HG02763 (cell line): ENCODE measurements at regions not wholly inside any gene's neighbourhood (a gene's known extent, or its start where the extent isn't known, plus 50 kb on each side); places are given as distances from the start of the nearest gene placed in this dataset.
"Not testable (repeated sequence)": the region's sequence is repeated elsewhere in the genome, so short reads cannot be mapped to it uniquely, and the experiment has no call there.

Source experiments
- ATAC-seq: cut with Tn5 transposase; IDR thresholded peaks from one replicate; pipeline ENCODE4 v1.9.1; 2021; ENCODE audit warnings: mild to moderate bottlenecking, moderate library complexity; ENCODE audit not compliant: unreplicated experiment

DNA sequence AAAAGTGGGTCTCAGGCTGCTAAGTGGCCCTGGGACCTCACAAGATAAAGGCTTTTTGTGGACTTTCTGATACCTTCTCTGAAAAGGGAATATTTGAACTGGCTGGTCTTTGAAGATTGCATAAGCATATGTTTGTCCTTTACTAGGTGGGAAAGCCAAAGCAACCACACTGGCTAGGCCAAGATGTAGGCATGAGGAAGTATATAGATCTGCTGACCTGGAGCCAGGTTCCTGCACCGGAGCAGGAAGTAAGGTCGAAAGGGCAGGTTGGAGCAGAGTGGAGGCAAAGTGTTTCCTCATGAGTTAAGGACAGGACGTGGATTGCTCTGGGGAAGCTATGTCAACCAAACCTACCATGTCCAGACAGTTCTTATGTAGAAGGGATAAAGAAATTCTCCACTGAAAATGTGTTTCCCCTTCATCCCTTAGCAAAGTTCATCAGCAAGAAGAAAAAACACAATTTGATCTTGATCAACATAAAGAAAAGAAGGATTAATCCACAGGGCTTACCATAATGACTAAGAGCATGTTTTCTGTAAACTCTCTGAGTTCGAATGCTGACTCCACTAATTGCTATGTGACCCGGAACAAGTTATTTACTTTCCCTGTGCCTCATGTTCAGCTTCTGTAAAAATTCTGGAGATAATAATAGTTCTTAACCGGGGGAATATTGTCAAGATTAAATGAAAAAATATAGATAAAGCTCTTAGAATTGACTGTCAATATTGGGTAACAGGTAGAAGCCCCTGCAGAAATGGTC lies 156.1 kb upstream of the SRD5A2 start:
- no peak for ATAC-seq

DNA sequence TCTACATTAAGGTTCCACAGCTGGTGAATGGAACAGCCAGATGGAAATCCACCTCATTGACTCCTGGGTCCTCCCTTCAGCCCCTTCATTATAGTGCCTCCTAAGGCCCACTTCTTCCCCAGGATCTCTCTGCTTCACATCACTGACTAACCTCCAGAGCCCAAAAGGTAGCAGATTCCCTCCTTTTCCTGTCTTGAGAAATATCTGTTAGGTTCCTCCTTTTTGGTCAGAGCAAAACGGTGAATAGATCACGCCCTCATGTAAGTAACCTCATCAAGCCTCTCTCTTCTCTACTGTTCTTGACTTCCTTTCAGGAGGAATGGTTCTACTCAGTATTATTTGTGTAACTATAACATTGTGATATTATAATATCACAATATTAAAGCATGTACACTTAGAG lies 155.0 kb upstream of the SRD5A2 start:
- ATAC-seq, result no peak

- no peak for ATAC-seq
Measured at GRCh38 chr2:31729442-31730092, 148.8 kb upstream of the SRD5A2 start.

GRCh38 chr2:31729065-31729439 lies 148.3 kb upstream of the SRD5A2 start:
- no peak for ATAC-seq

GRCh38 chr2:31728406-31729064 lies 147.8 kb upstream of the SRD5A2 start:
- no peak for ATAC-seq

DNA sequence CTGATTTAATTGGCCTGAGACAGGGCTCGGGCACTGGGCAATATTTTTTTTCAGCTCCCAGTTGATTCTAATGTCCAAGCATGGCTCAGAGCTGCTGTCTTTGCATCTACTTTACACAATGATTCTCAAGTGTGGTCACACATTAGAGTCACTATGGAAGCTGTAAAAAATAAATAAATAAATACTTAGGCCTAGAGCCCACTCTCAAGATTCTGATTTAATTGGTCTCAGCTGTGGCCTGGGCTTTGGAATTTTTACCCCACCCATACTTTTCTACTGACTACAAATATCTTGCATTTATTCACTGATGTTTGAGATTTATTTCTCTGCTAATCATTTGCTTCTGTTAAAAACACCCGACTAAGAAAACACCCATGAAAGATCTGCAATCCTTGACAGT lies 145.7 kb upstream of the SRD5A2 start:
- no peak for ATAC-seq

- ATAC-seq, result no peak
Measured at GRCh38 chr2:31725444-31725843, 144.7 kb upstream of the SRD5A2 start.

GRCh38 chr2:31711737-31712136 lies 131.0 kb upstream of the SRD5A2 start:
- no peak for ATAC-seq

- no peak for ATAC-seq
Measured at GRCh38 chr2:31710121-31710520, 129.4 kb upstream of the SRD5A2 start.

DNA sequence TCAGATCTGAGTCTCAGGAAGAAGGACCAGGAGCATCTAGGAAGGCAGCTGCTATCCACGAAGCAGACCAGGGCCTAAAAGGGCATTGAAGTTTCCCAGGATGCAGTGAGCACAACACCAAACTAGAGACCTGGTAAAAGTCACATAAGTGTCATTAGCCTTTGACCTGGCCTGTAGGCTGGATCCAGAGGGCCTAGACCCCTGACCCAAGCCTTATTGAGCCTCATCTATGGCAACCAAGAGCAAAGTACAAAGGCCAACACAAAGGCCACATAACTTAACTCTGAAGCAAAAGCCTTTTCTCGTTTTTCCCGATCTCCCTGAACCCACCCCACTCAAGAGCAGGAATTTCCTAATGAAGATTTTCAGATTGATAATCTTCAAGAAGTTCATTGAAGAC lies 127.3 kb upstream of the SRD5A2 start:
- no peak for ATAC-seq

DNA sequence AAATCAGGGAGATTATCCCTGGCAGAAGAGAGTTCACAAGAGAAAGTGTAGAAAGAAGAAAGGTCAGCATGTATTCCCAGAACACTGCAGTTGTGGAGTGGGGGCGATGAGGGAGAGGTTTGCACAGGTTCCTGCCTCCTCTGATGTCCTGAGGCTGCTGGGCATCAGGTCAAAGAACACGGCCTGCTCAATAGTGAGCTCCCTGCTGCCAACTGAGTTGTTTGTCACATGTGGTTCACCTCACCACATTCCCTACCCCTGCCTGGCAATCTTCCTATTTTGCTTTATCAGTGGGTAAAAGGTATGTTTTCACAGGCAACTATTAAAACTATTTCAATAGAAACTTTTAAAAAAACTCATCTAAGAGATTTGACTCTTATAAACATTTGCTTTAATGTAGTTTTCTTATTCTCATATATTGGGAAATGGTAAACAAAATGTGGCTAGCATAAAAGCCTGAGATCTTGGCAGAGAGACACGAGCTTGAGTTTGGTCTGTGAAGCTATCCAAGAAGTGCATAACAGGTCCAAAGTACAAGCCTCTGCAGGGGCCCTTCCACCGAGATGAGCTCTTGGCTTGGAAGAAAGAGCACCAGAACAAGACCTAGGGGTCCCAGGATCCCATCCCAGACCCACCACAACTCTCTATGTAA lies 123.9 kb upstream of the SRD5A2 start:
- ATAC-seq, result no peak

DNA sequence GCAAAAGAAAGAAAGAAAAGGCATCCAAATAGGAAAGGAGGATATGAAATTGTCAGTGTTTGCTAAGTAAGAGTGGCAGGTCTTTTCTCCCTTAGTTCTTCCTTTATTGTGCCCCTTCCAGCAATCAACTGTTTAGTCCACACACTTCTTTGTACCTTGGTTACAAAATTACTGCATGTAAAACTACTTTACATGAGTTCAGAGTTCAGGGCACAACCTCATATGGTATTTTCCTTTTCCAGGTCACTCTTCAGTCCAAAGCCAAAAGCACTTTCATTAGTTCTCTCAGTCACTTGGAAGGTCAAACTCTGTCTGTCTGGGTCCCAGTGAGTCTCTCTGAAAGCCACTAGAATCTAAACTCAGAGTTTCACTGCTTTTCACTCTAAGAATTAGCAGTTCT lies 122.5 kb upstream of the SRD5A2 start:
- ATAC-seq, result no peak

- ATAC-seq, result no peak
Measured at GRCh38 chr2:31698722-31699121, 118.0 kb upstream of the SRD5A2 start.

- no peak for ATAC-seq
Measured at GRCh38 chr2:31696068-31696467, 115.3 kb upstream of the SRD5A2 start.

DNA sequence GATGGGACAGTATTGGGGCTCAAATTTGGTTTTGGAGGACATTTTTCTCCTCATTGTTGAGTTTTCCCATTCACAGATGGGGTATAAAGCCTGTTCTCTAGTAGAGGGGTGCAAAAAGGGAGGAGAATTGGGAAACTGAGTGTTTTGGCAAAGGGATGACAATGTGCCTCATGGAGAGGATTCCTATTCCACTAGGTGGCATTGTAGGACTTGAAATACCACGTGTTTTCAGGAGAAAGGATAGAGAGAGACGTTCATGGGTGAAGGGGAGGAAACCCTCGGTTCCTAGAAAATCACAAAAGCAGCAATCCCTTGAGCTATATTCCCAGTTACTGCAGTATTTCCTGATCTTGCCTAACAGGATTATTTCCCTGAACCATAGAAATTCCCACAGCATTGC lies 113.7 kb upstream of the SRD5A2 start:
- no peak for ATAC-seq

DNA sequence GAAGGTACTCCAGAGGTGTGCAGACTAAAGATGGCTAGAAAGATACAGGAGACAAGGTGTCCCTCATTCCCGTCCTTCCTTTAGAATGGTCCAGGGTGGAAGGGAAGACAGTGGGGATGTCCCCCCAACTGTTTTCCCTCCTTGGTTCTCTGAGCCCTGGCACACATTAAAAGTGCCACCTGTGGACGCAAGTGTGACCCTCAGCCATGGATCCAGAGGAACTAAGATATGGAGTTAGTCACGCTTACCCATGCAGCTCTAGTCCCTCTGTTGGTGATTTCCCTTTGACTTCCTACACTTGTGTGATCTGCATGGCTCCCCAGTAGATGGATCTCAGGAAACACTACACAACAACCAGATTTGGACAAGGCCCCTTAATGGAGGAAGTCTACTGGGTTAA lies 113.1 kb upstream of the SRD5A2 start:
- ATAC-seq, result no peak

DNA sequence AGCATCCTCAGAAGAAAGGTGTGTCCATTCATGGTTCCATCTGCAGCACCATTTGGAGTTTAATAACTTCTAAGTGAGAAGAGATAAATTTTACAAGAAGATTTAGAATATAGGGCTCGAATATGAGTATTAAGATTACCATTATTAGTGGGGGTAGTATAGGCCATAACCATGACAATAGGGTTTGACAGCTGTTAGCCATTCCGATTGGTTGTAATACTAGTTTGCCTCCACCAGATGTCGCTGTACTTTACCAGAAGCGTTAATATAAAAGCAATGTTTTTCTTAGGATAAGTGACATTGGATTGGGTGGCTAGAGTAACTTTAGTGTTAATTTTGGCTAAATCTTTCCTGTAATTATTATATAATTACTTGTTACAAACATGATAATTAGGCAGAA lies 107.5 kb upstream of the SRD5A2 start:
- ATAC-seq, result no peak

GRCh38 chr2:31683506-31683905 lies 102.8 kb upstream of the SRD5A2 start:
- not testable (repeated sequence) for ATAC-seq

GRCh38 chr2:31675485-31675901 lies 94.8 kb upstream of the SRD5A2 start:
- no peak for ATAC-seq

GRCh38 chr2:31674446-31674845 lies 93.7 kb upstream of the SRD5A2 start:
- ATAC-seq, result no peak

DNA sequence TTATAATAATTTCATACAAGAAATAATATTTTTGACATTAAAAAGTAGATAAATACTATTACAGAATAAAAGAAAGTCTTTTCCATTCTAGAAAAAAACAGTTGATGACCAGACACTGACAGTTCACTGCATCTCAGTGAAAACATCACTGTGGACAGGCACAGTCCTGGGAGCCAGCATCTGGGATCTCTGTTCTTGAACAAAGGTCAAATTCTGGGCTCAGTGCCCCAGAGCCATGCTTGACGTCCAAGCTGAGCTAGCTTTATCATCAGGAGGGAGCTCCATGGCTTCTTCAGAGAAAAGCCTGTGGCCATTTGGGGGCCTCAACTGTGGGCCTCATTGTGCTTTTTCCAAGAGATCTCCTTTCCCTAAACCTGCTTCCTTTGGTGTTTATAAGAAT lies 86.1 kb upstream of the SRD5A2 start:
- ATAC-seq, result no peak
